Esophagus muscularis mucosa (tissue), 4 donors: ENCODE measurements at regions not wholly inside any gene's neighbourhood (a gene's known extent, or its start where the extent isn't known, plus 50 kb on each side); places are given as distances from the start of the nearest gene placed in this dataset.

Source experiments
- DNase-seq: peaks from one replicate; pipeline ENCODE4 v3.0.0-alpha.2; 2017; ENCODE audit errors: extremely low spot score
- H3K27ac ChIP-seq, 4 donors: fragments of 200-600 bp; sonication (generic); replicated peaks in 1 of 4; 1 replicate in 3 of 4; 2 replicates in 1 of 4; pipeline ENCODE4 v1.5.1; 2016 to 2019; ENCODE audit warnings: mild to moderate bottlenecking in 1 of 4
- H3K27me3 ChIP-seq, 4 donors: fragments of 200-600 bp; sonication (generic); one replicate each; pipeline versions ENCODE4 v1.5.1 to v1.6.0; 2016 to 2019
- H3K36me3 ChIP-seq, 4 donors: fragments of 200-600 bp; sonication (generic); one replicate each; pipeline ENCODE4 v1.5.1; 2016 to 2019
- H3K4me1 ChIP-seq, 4 donors: fragments of 200-600 bp; sonication (generic); one replicate each; pipeline ENCODE4 v1.5.1; 2016 to 2019
- H3K4me3 ChIP-seq, 4 donors: fragments of 200-600 bp; sonication (generic); 1 replicate in 2 of 4; 2 replicates in 2 of 4; pipeline ENCODE4 v1.5.1; 2016 to 2019; ENCODE audit warnings: mild to moderate bottlenecking in 4 of 4, moderate library complexity in 1 of 4
- H3K9me3 ChIP-seq, 4 donors: fragments of 200-600 bp; sonication (generic); 1 replicate in 3 of 4; 2 replicates in 1 of 4; pipeline ENCODE4 v1.5.1; 2016 to 2019
- EP300 ChIP-seq: sonication (generic); formaldehyde crosslinking; IDR thresholded peaks from one replicate; pipeline ENCODE4 v1.6.1; 2017; ENCODE audit warnings: antibody characterized with exemption
- POLR2A ChIP-seq: fragments of 450-650 bp; IDR thresholded peaks from one replicate; pipeline ENCODE4 v1.6.1; 2017; ENCODE audit warnings: antibody characterized with exemption, moderate library complexity, mild to moderate bottlenecking, low read depth
- POLR2AphosphoS5 ChIP-seq, 2 donors: sonication (generic); formaldehyde crosslinking; IDR thresholded peaks; one replicate each; pipeline ENCODE4 v1.6.1; 2017; ENCODE audit warnings: antibody characterized with exemption in 2 of 2
- WGBS: methylation state at CpG from one replicate; pipeline ENCODE4 v1.1.5; 2018; 5-methylcytosine and 5-hydroxymethylcytosine counted together
- intact Hi-C: fragments of 100-400 bp; cut with DNase I; formaldehyde crosslinking; loops from one replicate; pipeline ENCODE4 v1.15.1; 2023
- TF ChIP-seq, protein P1 (sequence below), 3 experiments: fragments of 200-600 bp in 2 of 3; fragments of 450-650 bp in 1 of 3; sonication (generic) in 2 of 3; IDR thresholded peaks; one replicate each; pipeline ENCODE4 v1.5.1; 2017 to 2019; ENCODE audit warnings: antibody characterized with exemption in 3 of 3, mild to moderate bottlenecking in 2 of 3, moderate library complexity in 1 of 3

DNA sequence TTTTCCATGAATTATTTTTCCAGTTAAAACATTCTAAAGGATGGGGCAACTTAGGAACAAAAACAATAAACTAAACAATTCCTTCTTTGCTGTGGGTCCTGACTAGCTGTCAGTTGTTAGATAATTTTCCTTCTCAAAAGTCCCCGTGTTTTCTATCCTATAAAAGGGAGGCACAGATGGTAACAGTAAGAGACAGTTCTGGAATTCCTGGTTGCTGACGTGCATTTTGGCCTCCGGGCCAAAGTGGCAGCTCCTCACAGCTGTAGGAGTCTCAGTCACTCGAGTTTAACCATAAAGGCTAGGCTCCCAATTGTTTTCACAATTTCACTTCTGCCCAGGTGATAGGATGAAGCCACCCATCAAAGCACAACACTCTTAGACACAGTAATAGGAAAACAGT, 77.0 kb upstream of the ZNF423 start:
- Histone ChIP-seq H3K27me3 (no peaks in the 10 kb centered on the region), H3K27ac (peak overlapping the region in 1 of 4 donors; percentile 21), H3K9me3 (no peaks in the 10 kb centered on the region), H3K4me3 (no peak overlapping the region), H3K36me3 (no peaks in the 10 kb centered on the region), H3K4me1 (peaks cover 0 to 17% (median 11%) of the 10 kb centered on the region in 4 donors)
- WGBS: 26% methylated on average over 4 of the region's 4 CpGs
- DNase-seq: no peak
- TF ChIP-seq, protein P1, sequence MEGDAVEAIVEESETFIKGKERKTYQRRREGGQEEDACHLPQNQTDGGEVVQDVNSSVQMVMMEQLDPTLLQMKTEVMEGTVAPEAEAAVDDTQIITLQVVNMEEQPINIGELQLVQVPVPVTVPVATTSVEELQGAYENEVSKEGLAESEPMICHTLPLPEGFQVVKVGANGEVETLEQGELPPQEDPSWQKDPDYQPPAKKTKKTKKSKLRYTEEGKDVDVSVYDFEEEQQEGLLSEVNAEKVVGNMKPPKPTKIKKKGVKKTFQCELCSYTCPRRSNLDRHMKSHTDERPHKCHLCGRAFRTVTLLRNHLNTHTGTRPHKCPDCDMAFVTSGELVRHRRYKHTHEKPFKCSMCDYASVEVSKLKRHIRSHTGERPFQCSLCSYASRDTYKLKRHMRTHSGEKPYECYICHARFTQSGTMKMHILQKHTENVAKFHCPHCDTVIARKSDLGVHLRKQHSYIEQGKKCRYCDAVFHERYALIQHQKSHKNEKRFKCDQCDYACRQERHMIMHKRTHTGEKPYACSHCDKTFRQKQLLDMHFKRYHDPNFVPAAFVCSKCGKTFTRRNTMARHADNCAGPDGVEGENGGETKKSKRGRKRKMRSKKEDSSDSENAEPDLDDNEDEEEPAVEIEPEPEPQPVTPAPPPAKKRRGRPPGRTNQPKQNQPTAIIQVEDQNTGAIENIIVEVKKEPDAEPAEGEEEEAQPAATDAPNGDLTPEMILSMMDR (IDR thresholded peaks at IDR 0.05): no peak
- TF ChIP-seq POLR2AphosphoS5 (IDR thresholded peaks at IDR 0.05): peak in 1 of 2 donors; percentile 24
- intact Hi-C loops: no loop called here

DNA sequence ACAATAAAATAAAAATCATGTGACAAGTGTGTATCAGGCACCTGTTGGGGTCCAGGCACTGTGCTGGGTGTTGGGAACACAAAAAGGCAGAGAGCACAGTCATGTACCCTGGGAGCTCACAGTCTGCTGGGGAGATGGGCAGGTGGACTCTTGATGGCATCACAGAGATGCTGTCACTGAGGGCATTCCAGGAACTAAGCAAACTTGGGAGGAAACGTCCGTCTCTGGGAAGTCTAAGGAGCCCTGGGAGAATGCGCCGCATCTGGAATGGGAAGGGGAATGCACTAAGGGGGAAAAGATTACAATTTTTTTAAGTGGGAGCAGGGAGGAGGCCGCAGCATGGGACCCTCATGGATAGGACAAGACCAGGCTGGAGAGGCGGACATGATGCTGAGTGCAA, 80.9 kb upstream of the ZNF423 start:
- DNase-seq: no peak
- Histone ChIP-seq H3K4me3 (no peak overlapping the region), H3K27me3 (no peaks in the 10 kb centered on the region), H3K9me3 (no peaks in the 10 kb centered on the region), H3K27ac (no peak overlapping the region), H3K4me1 (peaks cover 0 to 17% (median 11%) of the 10 kb centered on the region in 4 donors), H3K36me3 (no peaks in the 10 kb centered on the region)
- TF ChIP-seq POLR2A: no peak
- TF ChIP-seq POLR2AphosphoS5 (IDR thresholded peaks at IDR 0.05): no peak
- TF ChIP-seq EP300: no peak
- TF ChIP-seq, protein P1 (IDR thresholded peaks at IDR 0.05): no peak
- intact Hi-C loops: no loop called here
- WGBS: 95% methylated on average over 5 of the region's 6 CpGs

DNA sequence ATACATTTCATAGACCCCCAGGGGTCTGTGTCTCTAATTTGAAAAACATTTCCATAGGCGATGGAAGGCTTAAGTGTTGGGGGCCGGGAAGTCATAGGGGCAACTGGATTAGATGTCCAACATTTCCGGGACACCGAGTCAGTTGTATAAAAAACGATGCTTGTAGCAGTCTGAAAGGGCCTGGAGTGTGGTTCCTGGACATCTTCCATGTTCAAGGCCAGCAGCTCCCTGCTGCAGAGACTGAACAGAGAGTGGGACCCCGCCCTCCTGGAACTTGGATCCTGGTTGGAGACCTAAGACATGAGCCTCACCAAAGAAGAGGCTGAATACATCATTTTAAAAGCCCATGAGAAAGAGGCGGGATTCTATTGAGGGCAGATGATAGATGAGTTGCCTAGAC, 82.0 kb upstream of the ZNF423 start:
- no peak overlapping the region for H3K4me3 ChIP-seq
- no peak for DNase-seq
- H3K27me3 ChIP-seq: no peaks in the 10 kb centered on the region
- no peak for TF ChIP-seq POLR2AphosphoS5 (IDR thresholded peaks at IDR 0.05)
- TF ChIP-seq EP300: no peak
- TF ChIP-seq, protein P1 (IDR thresholded peaks at IDR 0.05): no peak
- TF ChIP-seq POLR2A: no peak
- H3K36me3 ChIP-seq: no peaks in the 10 kb centered on the region
- 90% methylated on average over 7 of the region's 7 CpGs for WGBS
- peaks cover 0 to 7% (median 4%) of the 10 kb centered on the region in 4 donors for H3K4me1 ChIP-seq
- H3K27ac ChIP-seq: no peak overlapping the region
- intact Hi-C loops: no loop called here
- H3K9me3 ChIP-seq: no peaks in the 10 kb centered on the region

DNA sequence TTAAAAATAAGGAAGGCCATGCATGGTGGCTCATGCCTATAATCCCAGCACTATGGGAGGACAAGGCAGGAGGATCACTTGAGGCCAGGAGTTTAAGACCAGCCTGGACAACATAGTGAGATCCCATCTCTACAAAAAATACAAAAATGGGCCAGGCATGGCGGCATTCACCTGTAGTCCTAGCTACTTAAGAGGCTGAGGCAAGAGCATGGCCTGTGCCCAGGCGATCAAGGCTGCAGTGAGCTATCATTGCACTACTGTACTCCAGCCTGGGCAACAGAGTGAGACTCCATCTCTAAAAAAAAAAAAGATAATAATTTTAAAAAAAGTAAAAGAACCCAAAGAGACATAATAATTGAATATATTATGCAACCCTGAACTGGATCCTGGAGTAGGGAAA, 83.6 kb upstream of the ZNF423 start:
- H3K9me3 ChIP-seq: no peaks in the 10 kb centered on the region
- WGBS: 100% methylated on average over 2 of the region's 2 CpGs
- no peak overlapping the region for H3K4me3 ChIP-seq
- no peaks in the 10 kb centered on the region for H3K27me3 ChIP-seq
- no peak for DNase-seq
- intact Hi-C loops: no loop called here
- no peaks in the 10 kb centered on the region for H3K4me1 ChIP-seq
- H3K36me3 ChIP-seq: no peaks in the 10 kb centered on the region
- H3K27ac ChIP-seq: no peak overlapping the region
- TF ChIP-seq POLR2AphosphoS5 (IDR thresholded peaks at IDR 0.05): no peak
- TF ChIP-seq POLR2A: no peak
- TF ChIP-seq EP300: no peak
- TF ChIP-seq, protein P1 (IDR thresholded peaks at IDR 0.05): no peak

DNA sequence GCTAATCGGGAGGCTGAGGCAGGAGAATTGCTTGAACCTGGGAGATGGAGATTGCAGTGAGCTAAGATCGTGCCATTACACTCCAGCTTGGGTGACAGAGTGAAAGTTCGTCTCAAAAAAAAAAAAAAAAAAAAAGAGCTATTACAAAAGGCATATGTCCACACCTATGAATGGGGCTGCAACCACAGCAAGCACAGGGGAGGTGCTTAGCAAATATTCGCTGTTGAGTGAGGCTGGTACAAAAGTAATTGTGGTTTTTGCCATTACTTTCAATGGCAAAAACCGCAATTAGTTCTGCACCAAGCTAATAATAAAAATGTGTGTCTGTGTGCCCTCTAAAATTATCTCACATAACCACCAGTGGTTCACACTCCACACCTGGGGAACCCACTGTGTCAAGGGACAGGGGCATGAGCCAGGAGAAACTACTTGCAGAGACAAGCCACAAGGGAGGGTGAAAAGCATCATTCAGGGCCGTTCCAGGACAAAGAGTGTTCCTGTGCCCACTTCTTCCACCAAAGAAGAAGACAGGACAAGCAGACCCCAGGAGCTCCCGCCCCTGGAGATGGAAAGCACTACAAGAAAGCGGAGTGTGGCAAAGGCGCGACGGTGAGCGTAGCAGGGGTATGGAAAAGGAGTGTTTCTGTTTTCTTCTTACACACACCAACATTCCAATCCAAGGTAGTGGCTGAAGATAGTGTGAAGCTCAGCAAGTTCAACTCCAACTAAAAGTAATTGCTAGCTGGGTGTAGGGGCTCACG, 84.4 kb upstream of the CNEP1R1 start:
- WGBS: 88% methylated on average over 12 of the region's 13 CpGs
- Histone ChIP-seq H3K27ac (no peak overlapping the region), H3K36me3 (no peaks in the 10 kb centered on the region), H3K4me1 (no peaks in the 10 kb centered on the region), H3K27me3 (no peaks in the 10 kb centered on the region), H3K9me3 (no peaks in the 10 kb centered on the region), H3K4me3 (no peak overlapping the region)
- TF ChIP-seq, protein P1 (IDR thresholded peaks at IDR 0.05): no peak
- TF ChIP-seq POLR2AphosphoS5 (IDR thresholded peaks at IDR 0.05) (no peak), POLR2A (no peak), EP300 (no peak)
- intact Hi-C loops: no loop called here
- DNase-seq: no peak
